SH-SY5Y (cell line): ENCODE measurements at regions not wholly inside any gene's neighbourhood (a gene's known extent, or its start where the extent isn't known, plus 50 kb on each side); places are given as distances from the start of the nearest gene placed in this dataset.

Experiments used
- GATA2 ChIP-seq: IDR thresholded peaks from 2 replicates; pipeline ENCODE4 v1.6.1; 2011; ENCODE audit warnings: mild to moderate bottlenecking, low read depth, low read length
- GATA3 ChIP-seq: IDR thresholded peaks from 2 replicates; pipeline ENCODE4 v1.6.1; 2011; ENCODE audit warnings: low read depth, mild to moderate bottlenecking, low read length, moderate library complexity

GRCh38 chr2:195317550-195317949, 339.5 kb upstream of the SLC39A10 start:
- TF ChIP-seq GATA2 (peak; percentile 84), GATA3 (peak; percentile 54)
